NCI-H510A treated with DMSO at 0.1 percent for 48 hours (cell line): ENCODE measurements at regions not wholly inside any gene's neighbourhood (a gene's known extent, or its start where the extent isn't known, plus 50 kb on each side); places are given as distances from the start of the nearest gene placed in this dataset.

Experiments
- DNase-seq: peaks from one replicate; lab custom pipeline; 2025; lab: John Stamatoyannopoulos, UW

DNA sequence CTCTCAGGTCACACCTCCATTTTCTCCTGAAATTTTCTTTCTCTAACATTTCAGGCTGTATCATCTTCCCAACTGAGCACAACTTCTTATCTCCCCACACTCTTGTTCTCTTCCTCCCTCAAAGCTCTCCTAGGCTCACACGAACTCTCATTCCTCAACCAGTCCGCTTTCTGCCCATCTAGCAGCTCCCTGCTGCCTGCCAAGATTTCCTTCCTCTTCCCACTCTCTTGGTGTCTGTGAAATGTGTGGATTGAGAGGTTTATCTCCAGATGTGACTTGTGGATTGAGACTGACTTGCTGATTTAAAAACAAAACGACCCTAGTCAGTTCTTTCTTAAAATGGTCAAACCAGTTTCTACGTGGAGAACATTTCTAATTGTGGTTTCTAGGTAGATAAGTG lies 106.3 kb downstream of the MTNR1B start:
- no peak for DNase-seq

GRCh38 chr11:93080146-93080759 lies 110.8 kb downstream of the MTNR1B start:
- DNase-seq: peak; percentile 56

GRCh38 chr11:93081694-93082093 lies 112.2 kb downstream of the MTNR1B start:
- no peak for DNase-seq

DNA sequence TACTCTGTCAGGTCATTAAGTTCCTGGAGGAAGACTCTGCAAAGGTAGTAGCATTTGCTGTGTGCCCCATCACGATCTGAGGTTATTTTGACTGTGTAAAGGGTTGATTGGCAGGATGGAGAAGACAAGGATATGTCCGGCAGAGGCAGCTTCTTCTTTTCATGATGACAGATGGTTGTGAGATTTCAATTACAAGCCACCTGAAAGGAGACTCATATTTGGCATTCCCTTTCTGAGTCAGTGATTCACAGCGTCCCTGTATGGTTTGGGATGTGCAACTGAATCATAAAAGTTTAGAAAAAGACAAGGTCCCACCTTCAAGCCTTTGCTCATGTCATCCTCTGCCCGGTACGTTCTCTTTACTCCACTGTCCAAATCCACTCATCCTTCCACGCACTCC lies 113.4 kb downstream of the MTNR1B start:
- no peak for DNase-seq

- DNase-seq: no peak
Measured at GRCh38 chr11:93084727-93085505, 112.9 kb downstream of the SLC36A4 start.

DNA sequence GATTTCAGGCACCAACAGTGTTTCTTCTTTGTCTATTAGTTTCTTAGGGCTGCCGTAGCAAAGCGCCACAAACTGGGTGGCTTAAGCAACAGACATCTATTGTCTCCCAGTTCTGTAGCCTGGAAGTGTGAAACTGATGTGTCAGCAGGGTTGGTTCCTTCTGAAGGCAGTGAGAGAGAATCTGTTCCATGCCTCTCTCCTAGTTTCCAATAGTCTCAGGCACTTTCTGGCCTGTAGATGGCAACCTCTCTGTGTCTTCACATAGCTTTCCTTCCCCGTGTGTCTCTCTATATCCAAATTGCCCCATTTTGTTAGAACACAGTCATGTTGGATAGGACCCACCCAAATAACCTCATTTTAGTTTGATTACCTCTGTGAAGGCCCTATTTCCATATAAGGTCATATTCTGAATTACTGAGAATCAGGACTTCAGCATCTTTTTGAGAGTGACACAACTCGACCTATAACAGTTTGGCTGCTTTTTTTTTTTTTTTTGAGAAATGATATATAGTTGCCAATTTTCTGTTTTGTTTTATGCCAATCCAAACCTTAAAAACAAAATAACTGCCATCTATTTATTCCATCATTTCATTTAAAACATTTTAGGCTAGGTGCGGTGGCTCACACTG lies 108.2 kb downstream of the SLC36A4 start:
- peak; percentile 28 for DNase-seq
